Suppressor macrophage treated with lipopolysaccharide for 4 hours (primary cell): ENCODE measurements at regions not wholly inside any gene's neighbourhood (a gene's known extent, or its start where the extent isn't known, plus 50 kb on each side); places are given as distances from the start of the nearest gene placed in this dataset.
"Not testable (repeated sequence)": the region's sequence is repeated elsewhere in the genome, so short reads cannot be mapped to it uniquely, and the experiment has no call there.

Source experiments
- DNase-seq: peaks from one replicate; pipeline ENCODE4 v3.0.0-alpha.2; 2020

- no peak for DNase-seq
These were observed 1314.6 kb upstream of the TMEM132C start for GRCh38 chr12:126952096-126953007.

GRCh38 chr12:126953365-126953889, 1313.5 kb upstream of the TMEM132C start:
- no peak for DNase-seq

GRCh38 chr12:126960221-126960620, 1306.7 kb upstream of the TMEM132C start:
- no peak for DNase-seq

DNA sequence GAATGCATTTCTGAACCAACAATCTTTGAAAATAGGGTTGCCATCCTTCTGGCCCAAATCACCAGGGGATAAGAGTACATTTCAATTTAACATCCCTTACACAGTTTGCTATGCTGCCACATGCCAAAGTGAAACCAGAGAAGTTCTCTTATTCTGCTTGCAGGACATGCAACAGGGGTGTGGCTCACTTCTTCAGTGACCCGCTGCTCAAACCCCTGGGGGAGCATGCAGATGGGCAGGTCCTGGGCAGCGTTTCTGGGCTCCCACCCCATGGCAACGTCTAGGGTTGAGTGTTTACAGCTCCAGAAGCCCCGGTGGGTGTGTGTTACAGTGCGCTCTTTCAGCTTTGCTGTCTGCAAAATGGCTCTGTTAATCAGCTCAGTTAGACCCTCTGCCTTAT, 1306.3 kb upstream of the TMEM132C start:
- DNase-seq: no peak

DNA sequence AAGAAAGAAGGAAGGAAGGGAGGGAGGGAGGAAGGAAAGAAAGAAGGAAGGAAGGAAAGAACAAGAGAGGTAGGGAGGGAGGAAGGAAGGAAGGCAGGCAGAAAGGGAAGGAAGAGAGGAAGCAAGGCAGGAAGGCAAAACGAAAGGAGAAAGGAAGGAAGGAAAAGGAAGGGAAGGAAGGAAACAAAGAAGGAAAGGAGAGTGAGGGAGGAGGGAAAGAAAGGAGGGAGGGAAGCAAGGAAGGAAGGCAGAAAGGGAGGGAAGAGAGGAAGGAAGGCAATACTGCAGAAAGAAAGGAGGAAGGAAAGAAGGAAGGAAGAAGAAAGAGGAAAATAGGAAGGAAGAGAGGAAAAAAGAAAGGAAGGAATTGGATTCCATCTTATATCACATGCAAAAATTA, 1303.1 kb upstream of the TMEM132C start:
- no peak for DNase-seq

GRCh38 chr12:126966498-126966897, 1300.5 kb upstream of the TMEM132C start:
- no peak for DNase-seq

- DNase-seq: no peak
These were observed 1299.8 kb upstream of the TMEM132C start for GRCh38 chr12:126967152-126967551.

DNA sequence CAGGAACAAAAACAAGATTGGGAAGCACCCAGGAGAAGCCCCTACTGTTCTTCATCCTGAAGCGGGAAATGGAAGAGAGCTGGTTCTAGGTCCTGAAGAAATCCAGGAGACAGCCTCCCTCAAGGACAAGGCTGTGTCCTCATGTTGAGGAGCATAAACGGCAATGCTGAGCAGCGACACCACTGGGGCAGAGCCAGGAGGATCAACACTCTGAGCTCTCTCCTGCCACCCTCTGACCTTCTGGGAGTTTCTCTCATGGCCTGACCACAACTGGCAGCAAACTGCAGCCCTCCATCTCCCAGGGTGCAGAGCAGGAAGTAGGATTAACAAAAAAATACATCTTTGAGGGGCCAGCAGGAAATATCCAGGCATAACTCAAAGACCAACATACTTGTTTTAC, 1292.2 kb upstream of the TMEM132C start:
- no peak for DNase-seq

- no peak for DNase-seq
These were observed 1290.4 kb upstream of the TMEM132C start for GRCh38 chr12:126976579-126976978.

- not testable (repeated sequence) for DNase-seq
These were observed 1287.4 kb upstream of the TMEM132C start for GRCh38 chr12:126979564-126979963.

- DNase-seq: no peak
These were observed 1284.3 kb upstream of the TMEM132C start for GRCh38 chr12:126982707-126983106.

DNA sequence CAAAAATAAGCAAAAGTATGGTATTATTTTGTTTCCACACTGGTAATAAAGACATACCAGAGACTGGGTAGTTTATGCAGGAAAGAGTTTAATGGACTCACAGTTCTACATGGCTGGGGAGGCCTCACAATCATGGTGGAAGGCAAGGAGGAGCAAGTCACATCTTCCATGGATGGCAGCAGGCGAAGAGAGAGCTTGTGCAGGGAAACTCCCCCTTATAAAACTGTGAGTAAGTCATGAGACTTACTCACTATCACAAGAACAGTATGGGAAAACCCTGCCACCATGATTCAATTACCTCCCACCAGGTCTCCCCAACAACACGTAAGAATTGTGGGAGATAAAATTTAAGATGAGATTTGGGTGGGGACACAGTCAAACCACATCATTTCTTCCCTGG, 1283.2 kb upstream of the TMEM132C start:
- DNase-seq: not testable (repeated sequence)

DNA sequence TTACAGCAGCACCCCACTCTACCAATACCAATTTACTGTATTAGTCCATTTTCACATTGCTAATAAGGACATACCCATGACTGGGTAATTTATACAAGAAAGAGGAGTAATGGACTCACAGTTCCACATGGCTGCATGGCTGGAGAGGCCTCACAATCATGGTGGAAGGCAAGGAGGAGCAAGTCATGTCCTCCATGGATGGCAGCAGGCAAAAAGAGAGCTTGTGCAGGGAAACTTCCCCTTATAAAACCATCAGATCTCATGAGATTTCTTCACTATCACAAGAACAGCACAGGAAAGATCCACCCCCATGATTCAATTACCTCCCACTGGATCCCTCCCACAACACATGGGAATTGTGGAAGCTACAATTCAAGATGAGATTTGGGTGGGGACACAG, 1281.3 kb upstream of the TMEM132C start:
- not testable (repeated sequence) for DNase-seq

DNA sequence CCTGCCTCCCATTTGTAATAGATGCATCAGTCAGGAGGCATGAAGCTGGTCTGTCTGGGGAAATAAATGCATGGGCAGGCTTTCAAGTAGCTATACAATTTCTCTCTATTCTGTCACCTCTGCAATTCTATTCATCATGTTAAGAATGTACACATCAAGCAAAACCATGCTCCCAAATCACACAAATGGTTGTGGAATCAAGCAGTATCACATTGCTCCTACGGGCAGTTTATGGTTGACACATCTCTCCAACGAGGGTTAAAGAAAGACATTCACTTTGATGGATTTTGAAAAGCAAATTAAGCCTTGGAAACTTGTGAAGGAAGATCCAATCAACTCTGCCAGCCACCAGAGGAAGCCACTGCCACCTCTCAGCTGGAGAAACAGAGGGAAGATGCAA, 1277.4 kb upstream of the TMEM132C start:
- no peak for DNase-seq

GRCh38 chr12:126993898-126994297, 1273.1 kb upstream of the TMEM132C start:
- no peak for DNase-seq

DNA sequence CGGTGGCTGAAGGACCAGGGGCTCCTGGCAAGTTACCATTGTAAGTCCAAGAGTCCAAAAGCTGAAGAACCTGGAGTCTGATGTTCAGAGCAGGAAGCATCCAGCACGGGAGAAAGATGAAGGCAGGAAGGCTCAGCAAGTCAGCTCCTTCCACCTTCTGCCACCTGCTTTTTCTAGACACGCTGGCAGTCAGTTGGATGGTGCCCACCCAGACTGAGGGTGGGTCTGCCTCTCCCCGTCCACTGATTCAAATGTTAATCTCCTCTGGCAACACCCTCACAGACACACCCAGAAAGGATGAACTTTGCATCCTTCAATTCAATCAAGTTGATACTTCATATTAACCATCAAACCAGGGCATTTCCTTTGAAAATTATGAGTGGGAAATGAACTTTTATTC, 1272.4 kb upstream of the TMEM132C start:
- no peak for DNase-seq

- no peak for DNase-seq
These were observed 1268.9 kb upstream of the TMEM132C start for GRCh38 chr12:126998031-126998430.

DNA sequence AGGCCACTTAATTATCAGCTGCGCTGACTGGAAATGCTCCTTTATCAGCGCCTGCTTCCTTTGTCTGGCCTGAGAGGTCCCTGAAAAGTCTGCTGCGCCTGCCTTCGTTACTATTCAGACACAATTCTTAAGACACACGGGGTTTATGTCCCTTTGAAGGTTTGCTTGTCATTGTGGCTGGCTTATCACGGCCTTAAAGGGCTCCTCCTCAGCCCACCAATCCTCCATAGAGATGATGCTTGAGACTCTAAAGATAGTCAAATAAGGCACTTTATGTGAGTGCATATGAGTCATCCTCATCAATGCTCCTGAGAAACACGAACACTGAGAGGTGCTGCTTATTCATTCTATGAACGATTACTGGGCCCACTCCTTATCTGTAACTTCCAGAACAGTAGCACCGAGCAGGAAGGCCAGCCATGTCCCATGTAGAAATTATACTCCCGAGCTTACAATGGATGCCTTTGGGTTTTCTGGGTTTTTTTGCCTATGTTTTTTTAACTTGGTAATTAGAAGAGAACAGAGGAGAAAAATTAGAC, 1268.2 kb upstream of the TMEM132C start:
- no peak for DNase-seq

DNA sequence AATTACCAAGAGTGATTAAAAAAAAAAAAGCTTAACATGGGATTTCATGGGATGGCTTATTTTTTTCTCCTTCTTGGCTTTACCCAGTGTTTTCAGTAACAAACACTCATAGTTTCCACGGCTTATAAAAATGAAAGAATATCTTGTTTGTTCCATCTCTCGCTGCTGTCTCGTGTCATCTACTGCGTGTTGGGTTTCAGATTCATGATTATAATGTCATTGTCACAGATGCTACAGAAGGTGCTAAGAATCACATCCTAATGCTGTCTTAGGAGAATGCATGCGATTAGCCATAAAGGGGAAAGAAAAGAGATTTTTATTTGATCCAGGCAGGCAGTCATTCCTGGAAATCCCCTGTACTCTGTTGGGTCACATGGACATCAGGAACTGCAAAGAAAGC, 1267.6 kb upstream of the TMEM132C start:
- DNase-seq: no peak

DNA sequence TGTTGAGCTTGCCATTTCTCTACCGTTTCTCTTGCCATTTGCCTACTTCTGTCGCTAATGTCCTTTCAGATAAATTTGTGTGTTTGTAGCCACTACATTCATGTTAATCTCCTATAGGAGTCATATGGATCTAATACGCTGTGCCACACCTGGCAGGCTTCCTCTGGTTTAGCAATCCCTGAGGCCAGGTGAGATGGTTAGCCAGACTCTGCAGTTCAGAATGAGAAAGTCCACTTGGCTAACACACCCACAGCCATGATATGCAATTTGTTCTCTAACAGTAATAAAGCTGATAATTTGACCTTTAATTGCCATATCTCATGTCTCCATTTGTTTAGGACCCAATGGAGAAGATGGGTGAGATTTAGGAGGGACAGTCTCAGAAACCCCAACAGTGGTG, 1261.6 kb upstream of the TMEM132C start:
- DNase-seq: no peak

DNA sequence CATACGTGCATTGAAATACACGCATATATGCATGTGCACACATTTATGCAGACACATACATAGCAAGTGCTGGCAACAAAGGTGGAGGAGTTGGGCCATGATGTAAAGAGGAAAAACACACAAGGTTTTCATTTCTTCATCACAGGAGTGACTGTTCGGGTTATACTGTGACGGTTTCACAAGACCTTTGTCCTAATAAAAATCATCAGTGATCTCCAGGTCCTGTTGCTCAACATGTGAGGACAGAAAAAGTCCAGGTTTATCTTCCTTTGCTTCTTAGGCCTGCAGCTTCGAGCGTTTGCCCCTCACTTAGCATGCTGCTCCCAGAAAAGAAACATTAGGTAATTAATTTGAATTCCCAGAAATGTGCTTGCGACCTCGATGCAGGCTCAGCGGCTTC, 1260.0 kb upstream of the TMEM132C start:
- no peak for DNase-seq

GRCh38 chr12:127008755-127009403, 1258.1 kb upstream of the TMEM132C start:
- DNase-seq: no peak

DNA sequence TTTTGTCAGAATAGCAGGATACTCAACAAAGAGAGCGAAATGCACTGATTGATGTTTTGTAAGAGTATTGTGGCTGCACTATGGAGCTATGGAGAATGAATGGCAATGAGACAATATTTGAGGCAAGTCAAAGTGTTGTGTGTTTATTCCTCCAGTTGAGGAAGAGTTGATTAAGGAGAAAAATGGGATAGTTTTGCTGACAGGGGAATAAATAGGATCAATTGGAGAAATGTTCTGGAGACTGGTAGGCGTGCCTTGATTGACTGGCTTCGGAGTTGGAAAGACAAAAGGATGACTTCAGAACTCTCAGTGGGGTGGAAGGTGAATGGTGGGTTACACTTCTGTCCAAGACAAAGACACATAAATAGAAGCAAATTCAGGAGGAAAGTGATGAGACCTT, 1254.9 kb upstream of the TMEM132C start:
- no peak for DNase-seq

DNA sequence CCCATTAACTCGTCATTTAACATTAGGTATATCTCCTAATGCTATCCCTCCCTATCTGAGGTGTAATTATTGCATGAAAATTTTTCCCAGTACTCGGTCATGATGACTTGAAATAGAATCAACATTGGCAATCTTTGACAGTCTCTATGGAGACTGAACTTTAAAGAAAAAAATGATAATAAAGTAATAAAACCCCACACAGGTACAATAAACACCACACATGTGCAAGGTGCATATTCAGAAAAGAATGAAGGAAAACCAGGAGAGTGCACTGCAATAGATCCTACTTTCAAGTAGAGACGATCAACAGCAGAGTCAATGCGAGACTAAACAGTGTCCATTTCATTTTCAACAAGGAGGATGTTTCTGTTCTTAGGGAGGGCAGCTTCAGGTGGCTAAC, 1253.8 kb upstream of the TMEM132C start:
- no peak for DNase-seq
